KMS-11 (cell line): ENCODE measurements at regions not wholly inside any gene's neighbourhood (a gene's known extent, or its start where the extent isn't known, plus 50 kb on each side); places are given as distances from the start of the nearest gene placed in this dataset.

Source experiments
- H2AFZ ChIP-seq: fragments of 200-600 bp; sonication (generic); 2 replicates; pipeline ENCODE4 v1.6.1; 2016; ENCODE audit warnings: antibody characterized with exemption, mixed run types, low read depth
- H3K27ac ChIP-seq: fragments of 200-600 bp; sonication (generic); 2 replicates; pipeline ENCODE4 v1.6.1; 2016; ENCODE audit warnings: mild to moderate bottlenecking, mixed run types
- H3K27me3 ChIP-seq: fragments of 200-600 bp; sonication (generic); 2 replicates; pipeline ENCODE4 v1.6.1; 2017; ENCODE audit warnings: mild to moderate bottlenecking, low read depth, mixed run types, moderate library complexity; ENCODE audit not compliant: insufficient read depth
- H3K36me3 ChIP-seq: fragments of 200-600 bp; sonication (generic); 2 replicates; pipeline ENCODE4 v1.6.1; 2017; ENCODE audit warnings: mild to moderate bottlenecking, mixed run types; ENCODE audit not compliant: insufficient read depth
- H3K4me1 ChIP-seq: fragments of 200-600 bp; sonication (generic); 2 replicates; pipeline ENCODE4 v1.6.1; 2016; ENCODE audit warnings: mild to moderate bottlenecking, low read depth, mixed run types; ENCODE audit not compliant: poor library complexity, severe bottlenecking
- H3K4me2 ChIP-seq: fragments of 200-600 bp; sonication (generic); 2 replicates; pipeline ENCODE4 v1.7.0; 2016; ENCODE audit warnings: mild to moderate bottlenecking, mixed run types
- H3K4me3 ChIP-seq: fragments of 200-600 bp; sonication (generic); IDR thresholded peaks from 2 replicates; pipeline ENCODE4 v1.6.1; 2017; ENCODE audit warnings: low read depth, low read length, mixed read lengths; ENCODE audit not compliant: insufficient read depth
- H3K79me2 ChIP-seq: fragments of 200-600 bp; sonication (generic); 2 replicates; pipeline ENCODE4 v1.6.1; 2016; ENCODE audit warnings: low read depth, mixed run types; ENCODE audit not compliant: insufficient read depth
- H3K9ac ChIP-seq: fragments of 200-600 bp; sonication (generic); 2 replicates; pipeline ENCODE4 v1.6.1; 2016; ENCODE audit warnings: mild to moderate bottlenecking, mixed run types
- H4K20me1 ChIP-seq: fragments of 200-600 bp; sonication (generic); 2 replicates; pipeline ENCODE4 v1.6.1; 2016; ENCODE audit warnings: mild to moderate bottlenecking, mixed run types; ENCODE audit not compliant: insufficient read depth
- TF ChIP-seq, protein P1 (sequence below): fragments of 200-600 bp; sonication (generic); conservative IDR thresholded peaks from 2 replicates; pipeline ENCODE4 v1.6.1; 2017; ENCODE audit warnings: low read depth, mild to moderate bottlenecking, antibody characterized with exemption, low read length, moderate library complexity, mixed read lengths

- Histone ChIP-seq H4K20me1 (no peaks in the 10 kb centered on the region), H3K36me3 (no peaks in the 10 kb centered on the region), H3K9ac (no peak overlapping the region), H3K27me3 (no peaks in the 10 kb centered on the region), H3K27ac (no peak overlapping the region), H3K4me2 (no peak overlapping the region), H2AFZ (no peak overlapping the region), H3K4me3 (no peak overlapping the region), H3K79me2 (no peaks in the 10 kb centered on the region), H3K4me1 (peaks cover 12% of the 10 kb centered on the region)
- TF ChIP-seq, protein P1, sequence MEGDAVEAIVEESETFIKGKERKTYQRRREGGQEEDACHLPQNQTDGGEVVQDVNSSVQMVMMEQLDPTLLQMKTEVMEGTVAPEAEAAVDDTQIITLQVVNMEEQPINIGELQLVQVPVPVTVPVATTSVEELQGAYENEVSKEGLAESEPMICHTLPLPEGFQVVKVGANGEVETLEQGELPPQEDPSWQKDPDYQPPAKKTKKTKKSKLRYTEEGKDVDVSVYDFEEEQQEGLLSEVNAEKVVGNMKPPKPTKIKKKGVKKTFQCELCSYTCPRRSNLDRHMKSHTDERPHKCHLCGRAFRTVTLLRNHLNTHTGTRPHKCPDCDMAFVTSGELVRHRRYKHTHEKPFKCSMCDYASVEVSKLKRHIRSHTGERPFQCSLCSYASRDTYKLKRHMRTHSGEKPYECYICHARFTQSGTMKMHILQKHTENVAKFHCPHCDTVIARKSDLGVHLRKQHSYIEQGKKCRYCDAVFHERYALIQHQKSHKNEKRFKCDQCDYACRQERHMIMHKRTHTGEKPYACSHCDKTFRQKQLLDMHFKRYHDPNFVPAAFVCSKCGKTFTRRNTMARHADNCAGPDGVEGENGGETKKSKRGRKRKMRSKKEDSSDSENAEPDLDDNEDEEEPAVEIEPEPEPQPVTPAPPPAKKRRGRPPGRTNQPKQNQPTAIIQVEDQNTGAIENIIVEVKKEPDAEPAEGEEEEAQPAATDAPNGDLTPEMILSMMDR = no peak
Observed at GRCh38 chr9:31103836-31104235, 1280.6 kb upstream of the ACO1 start.

- Histone ChIP-seq H3K27me3 (no peaks in the 10 kb centered on the region), H3K27ac (no peak overlapping the region), H3K4me1 (peaks cover 12% of the 10 kb centered on the region), H2AFZ (no peak overlapping the region), H3K9ac (no peak overlapping the region), H3K4me3 (no peak overlapping the region), H3K36me3 (no peaks in the 10 kb centered on the region), H4K20me1 (no peaks in the 10 kb centered on the region), H3K79me2 (no peaks in the 10 kb centered on the region), H3K4me2 (no peak overlapping the region)
- TF ChIP-seq, protein P1 = no peak
Observed at GRCh38 chr9:31104249-31104648, 1280.2 kb upstream of the ACO1 start.

DNA sequence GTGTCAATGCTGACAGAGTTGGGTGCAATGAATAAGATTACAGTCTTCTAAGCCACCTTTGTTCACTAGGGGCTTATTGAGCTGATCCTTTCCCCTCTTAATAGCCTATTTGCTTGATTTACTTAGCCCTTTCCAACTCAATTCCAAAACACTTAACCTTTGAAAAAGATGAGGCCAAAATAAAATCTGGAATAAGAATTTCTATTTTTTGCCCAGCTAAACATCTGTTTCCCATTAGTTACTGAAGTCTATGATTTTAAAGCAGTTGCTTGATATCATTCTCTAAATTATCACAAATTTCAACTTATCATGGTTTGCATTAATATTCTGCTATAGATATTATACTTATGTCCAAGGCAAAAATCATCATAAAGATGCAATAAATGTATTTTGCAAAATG is 1272.0 kb upstream of the ACO1 start:
- Histone ChIP-seq H3K27me3 (no peaks in the 10 kb centered on the region), H3K27ac (no peak overlapping the region)
- TF ChIP-seq, protein P1 = no peak

GRCh38 chr9:31114346-31114745 is 1270.1 kb upstream of the ACO1 start:
- H3K27me3 ChIP-seq = no peaks in the 10 kb centered on the region
- H2AFZ ChIP-seq = no peak overlapping the region
- no peaks in the 10 kb centered on the region for H3K4me1 ChIP-seq
- H3K4me2 ChIP-seq = no peak overlapping the region
- H3K4me3 ChIP-seq = no peak overlapping the region
- no peak overlapping the region for H3K9ac ChIP-seq
- H4K20me1 ChIP-seq = no peaks in the 10 kb centered on the region
- no peaks in the 10 kb centered on the region for H3K79me2 ChIP-seq
- no peaks in the 10 kb centered on the region for H3K36me3 ChIP-seq
- no peak overlapping the region for H3K27ac ChIP-seq
- TF ChIP-seq, protein P1 = no peak

More for the DNA sequence above, 1272.0 kb upstream of the ACO1 start:
- H3K9ac ChIP-seq = no peak overlapping the region
- H3K79me2 ChIP-seq = no peaks in the 10 kb centered on the region
- no peaks in the 10 kb centered on the region for H4K20me1 ChIP-seq
- H3K36me3 ChIP-seq = no peaks in the 10 kb centered on the region
- no peaks in the 10 kb centered on the region for H3K4me1 ChIP-seq
- no peak overlapping the region for H3K4me2 ChIP-seq
- no peak overlapping the region for H2AFZ ChIP-seq
- no peak overlapping the region for H3K4me3 ChIP-seq
